GM21515 (cell line): ENCODE measurements at regions not wholly inside any gene's neighbourhood (a gene's known extent, or its start where the extent isn't known, plus 50 kb on each side); places are given as distances from the start of the nearest gene placed in this dataset.
"Not testable (repeated sequence)": the region's sequence is repeated elsewhere in the genome, so short reads cannot be mapped to it uniquely, and the experiment has no call there.

Experiments used
- ATAC-seq: cut with Tn5 transposase; IDR thresholded peaks from one replicate; pipeline ENCODE4 v1.9.1; 2021; ENCODE audit not compliant: unreplicated experiment

GRCh38 chr4:174183259-174183658 is 100.2 kb downstream of the FBXO8 start:
- ATAC-seq: no peak

- ATAC-seq: no peak
These were observed 101.6 kb downstream of the FBXO8 start for GRCh38 chr4:174181827-174182226.

- no peak for ATAC-seq
These were observed 105.9 kb downstream of the FBXO8 start for GRCh38 chr4:174177536-174177935.

- ATAC-seq: not testable (repeated sequence)
These were observed 107.6 kb downstream of the FBXO8 start for GRCh38 chr4:174175836-174176235.

GRCh38 chr4:174173360-174173759 is 110.1 kb downstream of the FBXO8 start:
- no peak for ATAC-seq

- no peak for ATAC-seq
These were observed 111.2 kb downstream of the FBXO8 start for GRCh38 chr4:174172274-174172673.

GRCh38 chr4:174170906-174171305 is 112.6 kb downstream of the FBXO8 start:
- ATAC-seq: no peak

GRCh38 chr4:174170091-174170490 is 113.4 kb downstream of the FBXO8 start:
- no peak for ATAC-seq

- ATAC-seq: no peak
These were observed 126.3 kb downstream of the FBXO8 start for GRCh38 chr4:174157106-174157607.

GRCh38 chr4:174156239-174156826 is 127.1 kb downstream of the FBXO8 start:
- ATAC-seq: peak; percentile 89

- no peak for ATAC-seq
These were observed 129.1 kb downstream of the FBXO8 start for GRCh38 chr4:174154215-174154854.

- no peak for ATAC-seq
These were observed 130.6 kb downstream of the FBXO8 start for GRCh38 chr4:174152717-174153466.

GRCh38 chr4:174147863-174148262 is 135.6 kb downstream of the FBXO8 start:
- no peak for ATAC-seq

GRCh38 chr4:174144106-174144505 is 139.4 kb downstream of the FBXO8 start:
- no peak for ATAC-seq

GRCh38 chr4:174141876-174142275 is 141.6 kb downstream of the FBXO8 start:
- no peak for ATAC-seq

- no peak for ATAC-seq
These were observed 144.9 kb downstream of the FBXO8 start for GRCh38 chr4:174138616-174139015.

GRCh38 chr4:174137698-174138097 is 145.8 kb downstream of the FBXO8 start:
- no peak for ATAC-seq

- no peak for ATAC-seq
These were observed 147.5 kb downstream of the FBXO8 start for GRCh38 chr4:174135936-174136406.

GRCh38 chr4:174135530-174135929 is 147.9 kb downstream of the FBXO8 start:
- ATAC-seq: no peak

- ATAC-seq: no peak
These were observed 149.1 kb downstream of the FBXO8 start for GRCh38 chr4:174134361-174134760.

GRCh38 chr4:174133551-174133950 is 149.9 kb downstream of the FBXO8 start:
- ATAC-seq: no peak

GRCh38 chr4:174131901-174132300 is 151.6 kb downstream of the FBXO8 start:
- no peak for ATAC-seq
